Testis (tissue), 2 donors: ENCODE measurements at regions not wholly inside any gene's neighbourhood (a gene's known extent, or its start where the extent isn't known, plus 50 kb on each side); places are given as distances from the start of the nearest gene placed in this dataset.

ENCODE experiments used
- DNase-seq: peaks from one replicate; pipeline ENCODE4 v3.0.0-alpha.2; 2019
- H3K27ac ChIP-seq, 2 donors: fragments of 200-600 bp; sonication (generic); one replicate each; pipeline ENCODE4 v1.5.1; 2019
- H3K27me3 ChIP-seq: fragments of 200-600 bp; sonication (generic); one replicate; pipeline ENCODE4 v1.5.1; 2019
- H3K36me3 ChIP-seq: fragments of 200-600 bp; sonication (generic); one replicate; pipeline ENCODE4 v1.5.1; 2017; ENCODE audit warnings: low read depth; ENCODE audit errors: missing control alignments
- H3K4me1 ChIP-seq: fragments of 200-600 bp; sonication (generic); one replicate; pipeline ENCODE4 v1.5.1; 2019
- H3K4me3 ChIP-seq, 2 donors: fragments of 200-600 bp; sonication (generic); one replicate each; pipeline ENCODE4 v1.5.1; 2017 to 2019
- H3K9me3 ChIP-seq: fragments of 200-600 bp; sonication (generic); one replicate; pipeline ENCODE4 v1.5.1; 2017
- CTCF ChIP-seq, 3 experiments: fragments of 450-650 bp in 2 of 3; fragments of 200-600 bp in 1 of 3; sonication (generic) in 1 of 3; IDR thresholded peaks; one replicate each; pipeline ENCODE4 v1.5.1; 2016 to 2019; ENCODE audit warnings: antibody characterized with exemption in 3 of 3, mild to moderate bottlenecking in 2 of 3, moderate library complexity in 1 of 3
- POLR2A ChIP-seq: fragments of 450-650 bp; IDR thresholded peaks from one replicate; pipeline ENCODE4 v1.6.1; 2017; ENCODE audit warnings: antibody characterized with exemption, mild to moderate bottlenecking, moderate library complexity
- WGBS, 2 donors: methylation state at CpG; one replicate each; pipeline ENCODE4 v1.1.5; 2018; 5-methylcytosine and 5-hydroxymethylcytosine counted together
- intact Hi-C: fragments of 100-400 bp; cut with DNase I; formaldehyde crosslinking; loops from one replicate; pipeline ENCODE4 v1.15.1; 2023; ENCODE audit warnings: low total_unique reads

GRCh38 chr2:38432820-38433606, 55.9 kb upstream of the ATL2 start:
- peaks cover 10% of the 10 kb centered on the region for H3K4me1 ChIP-seq
- H3K4me3 ChIP-seq, result no peak overlapping the region
- intact Hi-C loops, result no loop called here
- no peaks in the 10 kb centered on the region for H3K27me3 ChIP-seq
- no peak for DNase-seq
- no peak overlapping the region for H3K27ac ChIP-seq
- TF ChIP-seq POLR2A, result no peak
- no peak for TF ChIP-seq CTCF (IDR thresholded peaks at IDR 0.05)
- WGBS, 2 donors, result 66 to 73% methylated on average over 8 of the region's 8 CpGs
- H3K36me3 ChIP-seq, result no peaks in the 10 kb centered on the region
- no peaks in the 10 kb centered on the region for H3K9me3 ChIP-seq

GRCh38 chr2:38430597-38431207, 53.6 kb upstream of the ATL2 start:
- Histone ChIP-seq H3K36me3 (no peaks in the 10 kb centered on the region), H3K27me3 (no peaks in the 10 kb centered on the region), H3K4me3 (peak overlapping the region in 1 of 2 donors; percentile 27), H3K27ac (no peak overlapping the region), H3K9me3 (no peaks in the 10 kb centered on the region), H3K4me1 (peaks cover 10% of the 10 kb centered on the region)
- 66 to 68% methylated on average over 11 to 19 of the region's 19 CpGs for WGBS, 2 donors
- TF ChIP-seq POLR2A, result no peak
- TF ChIP-seq CTCF (IDR thresholded peaks at IDR 0.05), result no peak
- intact Hi-C loops, result no loop called here
- no peak for DNase-seq

- Histone ChIP-seq H3K27ac (no peak overlapping the region), H3K27me3 (no peaks in the 10 kb centered on the region), H3K4me1 (peaks cover 10% of the 10 kb centered on the region), H3K36me3 (no peaks in the 10 kb centered on the region), H3K4me3 (peak overlapping the region in 1 of 2 donors; percentile 27), H3K9me3 (no peaks in the 10 kb centered on the region)
- intact Hi-C loops, result no loop called here
- DNase-seq, result no peak
- TF ChIP-seq CTCF (IDR thresholded peaks at IDR 0.05) (no peak), POLR2A (no peak)
- WGBS, 2 donors, result 63 to 80% methylated on average over 7 of the region's 7 CpGs
Observed at GRCh38 chr2:38430196-38430595, 53.1 kb upstream of the ATL2 start.

DNA sequence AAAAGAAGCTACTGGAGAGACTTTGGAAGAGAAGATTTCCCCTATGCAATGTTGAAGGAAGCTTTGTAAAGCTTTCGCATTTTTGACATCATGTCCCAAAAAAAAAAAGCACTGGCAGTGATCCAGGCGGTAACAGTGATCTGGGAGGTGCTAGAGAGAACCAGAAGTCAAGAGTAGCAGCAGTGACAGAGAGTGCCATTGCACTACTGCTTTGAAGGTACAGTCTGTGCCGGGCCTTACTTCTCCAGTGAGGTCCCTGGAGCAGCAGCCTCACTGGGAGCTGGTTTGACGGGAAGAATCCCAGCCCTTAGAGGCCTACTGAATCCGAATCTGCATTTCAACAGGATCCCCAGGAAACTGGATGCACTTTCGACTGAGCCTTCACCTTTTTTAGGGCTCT, 50.9 kb upstream of the ATL2 start:
- DNase-seq, result no peak
- H3K4me3 ChIP-seq, result no peak overlapping the region
- H3K27me3 ChIP-seq, result no peaks in the 10 kb centered on the region
- 66 to 76% methylated on average over 6 of the region's 6 CpGs for WGBS, 2 donors
- TF ChIP-seq CTCF (IDR thresholded peaks at IDR 0.05) (no peak), POLR2A (no peak)
- no peaks in the 10 kb centered on the region for H3K9me3 ChIP-seq
- H3K27ac ChIP-seq, result no peak overlapping the region
- intact Hi-C loops, result no loop called here
- no peaks in the 10 kb centered on the region for H3K36me3 ChIP-seq
- H3K4me1 ChIP-seq, result peaks cover 6% of the 10 kb centered on the region
